GM21825 (cell line): ENCODE measurements at regions not wholly inside any gene's neighbourhood (a gene's known extent, or its start where the extent isn't known, plus 50 kb on each side); places are given as distances from the start of the nearest gene placed in this dataset.
"Not testable (repeated sequence)": the region's sequence is repeated elsewhere in the genome, so short reads cannot be mapped to it uniquely, and the experiment has no call there.

Experiments
- ATAC-seq: cut with Tn5 transposase; IDR thresholded peaks from one replicate; pipeline ENCODE4 v1.9.1; 2021; ENCODE audit warnings: mild to moderate bottlenecking, moderate library complexity; ENCODE audit not compliant: unreplicated experiment

DNA sequence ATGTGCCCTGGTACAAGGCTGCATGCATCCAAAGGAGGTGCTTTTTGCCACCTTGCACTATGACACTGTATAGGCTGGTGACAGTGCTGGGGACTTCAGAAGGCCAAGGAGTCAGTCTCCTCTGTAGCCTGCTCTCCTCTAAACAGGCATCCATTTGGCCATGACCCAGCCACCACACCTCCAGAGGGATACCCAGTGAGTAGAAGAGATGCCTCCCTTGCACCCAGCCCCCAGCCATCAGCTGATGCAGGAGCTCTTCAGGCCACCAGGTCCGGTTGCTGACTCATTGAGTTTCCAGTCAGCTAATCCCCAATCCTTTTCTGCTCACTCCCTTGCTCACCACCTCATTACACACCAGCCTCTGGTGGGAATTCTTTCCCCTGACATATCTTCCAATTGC lies 99.8 kb downstream of the PJA1 start:
- ATAC-seq, result no peak

DNA sequence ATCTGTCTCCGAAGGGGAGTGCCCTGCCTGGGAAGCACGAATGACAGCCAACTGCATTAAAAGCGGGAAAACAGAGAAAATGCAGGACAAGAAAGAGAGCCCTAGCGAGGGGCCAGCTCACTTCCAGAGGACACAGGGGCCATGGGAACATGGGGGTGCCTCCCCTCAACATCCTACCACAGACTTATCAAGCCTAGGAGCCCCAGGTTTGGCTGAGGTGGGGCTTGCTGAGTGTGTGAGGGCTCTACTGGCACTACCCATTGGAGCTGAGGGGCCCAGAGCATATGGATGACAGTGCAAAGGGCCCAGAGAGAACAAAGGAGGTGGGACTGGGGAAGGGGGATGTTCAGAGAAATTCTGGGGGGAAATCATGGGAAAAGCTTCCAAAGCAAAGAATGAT lies 101.8 kb downstream of the PJA1 start:
- ATAC-seq, result no peak

DNA sequence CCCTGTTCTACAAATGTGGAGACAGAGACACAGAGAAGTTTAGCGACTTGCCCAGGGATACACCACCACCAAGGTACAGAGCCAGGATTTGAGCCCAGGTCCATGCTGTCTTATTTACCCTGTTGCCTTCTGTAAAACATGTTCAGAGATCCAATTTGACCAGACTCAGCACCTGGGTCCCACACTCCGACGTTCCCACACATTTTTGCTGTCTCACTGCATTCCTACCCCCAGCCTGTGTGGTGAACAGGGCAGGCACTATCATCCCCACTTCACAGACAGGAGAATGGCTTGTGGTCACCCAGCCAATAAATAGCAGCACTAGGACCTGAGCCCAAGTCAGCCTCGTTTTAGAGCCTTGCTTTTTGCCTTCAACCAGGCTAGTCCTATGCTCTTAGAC lies 102.8 kb downstream of the PJA1 start:
- no peak for ATAC-seq

DNA sequence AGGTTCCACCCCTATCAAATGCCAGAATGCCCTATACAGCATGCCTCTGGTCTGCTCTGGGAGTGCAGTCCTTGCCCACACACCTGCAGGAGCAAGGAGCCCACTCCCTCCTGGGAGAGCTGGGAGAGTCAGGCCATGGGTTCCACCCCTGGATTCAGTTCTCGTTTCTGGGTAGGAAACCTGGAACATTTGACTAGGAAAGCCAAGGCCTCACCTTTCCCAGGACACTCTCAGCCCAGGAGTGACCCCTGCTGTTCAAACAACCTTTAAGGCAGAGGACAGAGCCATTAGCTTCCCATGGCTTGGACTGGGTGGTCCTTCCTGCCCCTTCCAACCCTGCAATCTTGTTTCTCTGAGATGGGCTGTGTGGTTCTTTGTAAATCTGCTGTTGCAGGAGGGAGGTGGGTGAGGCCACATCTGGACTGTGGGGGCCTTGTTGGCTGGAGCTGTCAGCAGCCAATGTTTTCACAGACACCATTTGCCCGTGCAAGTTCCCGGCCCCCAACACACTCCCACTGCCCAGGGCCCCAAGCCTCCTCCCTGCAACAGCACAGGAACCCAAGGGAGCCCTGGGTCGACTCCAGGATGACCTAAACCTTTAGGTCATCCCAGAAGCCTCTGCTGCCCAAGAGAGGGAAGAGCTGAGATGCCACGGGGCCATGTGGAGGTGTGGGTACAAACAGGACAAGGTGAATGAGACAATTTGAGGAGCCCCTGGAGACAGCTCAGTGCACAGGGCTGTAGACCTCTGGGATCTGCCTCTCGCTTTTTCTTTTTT lies 104.4 kb downstream of the PJA1 start:
- no peak for ATAC-seq

DNA sequence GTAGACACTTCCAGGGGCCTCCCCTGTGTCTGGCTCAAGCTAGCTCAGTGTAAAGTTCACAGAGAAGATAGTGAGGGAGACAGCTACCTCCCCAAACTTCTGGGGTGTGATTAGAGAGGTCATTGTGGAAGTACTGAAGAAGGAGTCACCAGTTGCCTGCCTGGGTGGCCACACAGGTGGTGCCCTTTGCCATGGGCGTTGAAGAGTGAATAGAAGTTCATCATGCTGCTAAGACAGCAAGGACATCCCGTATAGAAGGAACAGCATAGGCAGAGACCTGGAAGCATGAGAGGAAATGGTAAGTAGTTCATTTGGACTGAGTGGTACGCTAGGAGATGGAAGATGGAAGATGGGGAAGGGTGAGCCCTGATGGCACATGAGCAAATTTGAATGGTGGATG lies 110.1 kb downstream of the PJA1 start:
- no peak for ATAC-seq

GRCh38 chrX:69054497-69054896 lies 110.8 kb downstream of the PJA1 start:
- ATAC-seq, result not testable (repeated sequence)

- ATAC-seq, result no peak
Measured at GRCh38 chrX:69051901-69052300, 113.4 kb downstream of the PJA1 start.

GRCh38 chrX:69050051-69050765 lies 115.0 kb downstream of the PJA1 start:
- no peak for ATAC-seq

- ATAC-seq, result no peak
Measured at GRCh38 chrX:69046996-69047490, 118.2 kb downstream of the PJA1 start.

DNA sequence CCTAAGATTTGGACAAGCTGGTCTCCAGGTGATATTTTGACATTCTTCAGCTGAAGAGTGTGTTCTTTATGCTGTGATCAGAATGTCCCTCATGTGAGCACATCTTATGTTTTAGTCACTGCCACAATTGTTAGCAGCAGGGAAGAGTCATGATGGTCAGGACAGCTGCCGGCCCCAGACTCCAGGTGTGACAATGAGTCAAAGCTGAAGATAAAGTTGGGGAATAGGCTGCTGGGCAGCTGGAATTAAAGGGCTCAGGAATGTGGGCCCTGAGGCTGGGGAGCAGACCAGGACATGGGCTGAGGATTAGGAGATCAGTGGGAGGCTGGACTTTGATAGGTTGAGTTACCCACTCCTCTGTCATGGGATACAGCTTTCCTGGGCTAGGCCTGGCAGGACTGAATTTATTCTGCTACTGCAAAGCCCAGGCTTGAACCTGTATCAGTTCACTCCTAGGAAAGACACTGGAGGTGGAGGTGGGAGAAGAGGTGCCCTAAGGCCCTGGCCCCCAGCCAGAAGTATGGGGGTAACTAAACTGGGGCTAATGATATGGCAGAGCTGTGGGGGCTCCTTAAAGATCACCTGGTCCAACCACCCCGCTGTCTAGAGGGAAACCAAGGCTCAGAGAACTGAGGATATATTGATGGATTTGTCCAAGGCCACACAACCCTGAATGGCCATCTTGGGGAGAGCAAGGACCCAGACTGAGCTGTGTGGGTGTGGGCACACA lies 119.5 kb downstream of the PJA1 start:
- ATAC-seq, result no peak

DNA sequence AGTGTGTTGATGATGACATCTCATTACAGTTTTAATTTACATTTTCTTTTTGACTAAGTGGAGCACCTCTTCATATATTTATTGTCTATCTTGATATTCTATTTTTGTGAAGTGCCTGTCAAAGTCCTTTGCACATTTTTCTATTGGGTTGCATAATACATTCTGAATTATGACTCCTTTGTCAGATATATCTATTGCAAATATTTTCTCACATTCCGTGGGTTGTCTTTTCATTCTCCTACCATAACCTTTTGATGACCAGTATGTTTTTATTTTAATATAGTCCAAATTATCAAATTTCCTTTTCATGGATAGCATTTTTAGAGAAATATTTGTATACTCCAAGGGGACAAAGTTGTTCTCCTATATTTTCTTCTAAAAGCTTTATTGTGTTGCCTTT lies 126.4 kb downstream of the PJA1 start:
- ATAC-seq, result no peak

DNA sequence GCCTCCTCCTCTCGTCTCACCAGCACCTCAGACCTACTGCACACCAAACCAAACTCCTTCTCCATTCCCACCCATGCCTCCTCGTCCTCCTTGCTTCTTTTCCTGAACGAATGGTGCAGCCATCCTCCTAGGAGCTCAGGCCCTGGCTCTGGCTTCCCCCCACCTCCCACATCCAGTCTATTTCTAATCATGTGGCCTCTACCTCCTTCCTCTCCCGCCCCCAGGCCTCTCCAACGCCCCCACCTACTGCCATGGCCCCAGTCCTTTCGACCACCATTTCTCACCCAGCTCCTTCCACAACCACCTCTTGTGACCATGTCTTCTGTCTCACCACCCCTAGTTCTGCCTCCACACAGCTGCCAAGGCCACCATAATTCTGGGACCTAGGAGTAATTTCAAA lies 127.1 kb downstream of the PJA1 start:
- no peak for ATAC-seq

GRCh38 chrX:69037786-69038185 lies 127.5 kb downstream of the PJA1 start:
- ATAC-seq, result no peak

- ATAC-seq, result no peak
Measured at GRCh38 chrX:69036674-69037573, 128.3 kb downstream of the PJA1 start.

- ATAC-seq, result no peak
Measured at GRCh38 chrX:69034451-69034850, 130.8 kb downstream of the PJA1 start.

DNA sequence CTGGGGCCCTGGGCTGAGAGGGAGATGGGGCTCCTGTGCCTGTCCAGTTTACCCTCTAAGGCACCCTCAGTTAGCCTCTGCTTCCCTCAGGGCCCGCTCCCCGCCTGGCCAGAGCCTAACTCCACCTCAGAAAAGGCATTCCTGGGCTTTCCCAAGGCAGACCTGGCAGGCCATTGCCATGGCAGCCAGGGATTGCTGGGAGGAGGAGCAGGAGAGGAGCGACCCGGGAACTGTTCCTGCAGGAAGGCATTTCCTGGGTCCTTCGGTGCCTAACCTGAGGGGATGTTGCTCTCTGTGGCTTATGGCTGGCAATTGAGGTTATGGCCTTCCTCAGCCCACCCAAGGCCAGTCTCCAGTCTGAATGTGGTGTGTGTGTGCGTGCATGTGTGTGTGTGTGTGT lies 131.3 kb downstream of the PJA1 start:
- no peak for ATAC-seq

DNA sequence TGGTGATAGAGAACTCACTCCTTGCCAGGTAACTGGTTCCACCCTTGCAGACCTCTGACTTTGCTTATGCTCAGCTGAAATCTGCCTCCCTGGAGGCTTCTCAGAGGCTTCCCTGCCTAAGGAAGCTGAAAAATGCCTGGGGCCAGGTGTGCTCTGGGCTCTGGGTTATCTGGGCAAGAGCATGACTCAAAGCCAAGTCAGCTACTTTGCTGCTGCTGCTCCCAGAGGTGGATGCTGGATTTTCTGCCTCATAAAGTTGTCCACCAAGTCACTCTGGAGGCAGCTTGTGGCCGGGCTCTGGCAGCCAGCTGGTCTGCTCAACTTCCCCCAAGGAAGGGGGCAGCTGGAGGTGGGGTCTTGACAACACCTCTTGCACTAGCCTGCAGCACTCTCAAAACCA lies 132.7 kb downstream of the PJA1 start:
- ATAC-seq, result no peak

GRCh38 chrX:69031971-69032391 lies 133.3 kb downstream of the PJA1 start:
- ATAC-seq, result no peak

DNA sequence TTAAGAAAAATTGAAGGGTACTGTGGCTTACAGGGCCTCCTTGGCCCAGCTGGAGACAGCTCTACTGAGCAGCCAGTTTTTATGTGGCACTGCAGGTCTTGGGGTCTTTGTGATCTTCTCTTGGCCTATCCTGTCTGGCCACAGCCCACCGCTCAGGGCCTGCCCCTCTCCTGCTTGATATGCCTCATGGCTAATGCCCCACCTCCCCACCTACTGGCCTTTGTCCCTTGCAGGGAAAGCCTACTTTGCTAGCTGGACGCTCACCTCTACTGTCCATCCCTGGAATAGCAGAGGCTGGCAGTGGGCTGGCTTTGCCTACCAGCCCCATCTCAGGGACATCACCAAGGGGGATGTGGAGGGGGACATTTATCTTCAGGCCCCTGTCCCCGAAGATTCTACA lies 134.1 kb downstream of the PJA1 start:
- no peak for ATAC-seq

DNA sequence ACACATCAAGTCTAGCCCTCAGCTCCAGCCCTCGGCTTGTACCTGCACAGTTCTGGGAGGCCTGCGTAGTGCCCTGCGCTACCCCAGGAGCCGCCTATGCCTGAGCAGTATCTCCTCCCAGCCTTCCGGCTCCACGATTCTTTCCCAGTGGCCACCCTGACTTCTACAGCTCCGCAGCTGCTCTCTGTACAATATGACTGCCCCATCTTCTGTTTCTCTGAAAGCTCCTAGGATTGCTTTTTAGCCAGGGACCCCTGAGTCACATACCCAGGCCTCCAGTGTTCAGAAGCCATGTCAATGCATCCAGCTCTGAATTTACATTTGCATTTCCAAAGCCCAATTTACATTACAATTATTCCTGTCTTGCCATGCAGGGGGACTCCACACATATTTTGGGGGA lies 135.5 kb downstream of the PJA1 start:
- no peak for ATAC-seq

- ATAC-seq, result no peak
Measured at GRCh38 chrX:69028761-69029120, 136.5 kb downstream of the PJA1 start.
